B cell (primary cell): ENCODE measurements at regions not wholly inside any gene's neighbourhood (a gene's known extent, or its start where the extent isn't known, plus 50 kb on each side); places are given as distances from the start of the nearest gene placed in this dataset.

ENCODE experiments used
- EZH2 ChIP-seq: IDR thresholded peaks from 2 replicates; pipeline ENCODE4 v1.6.1; 2012; ENCODE audit warnings: borderline replicate concordance, low read depth, mild to moderate bottlenecking, moderate library complexity, low read length; ENCODE audit not compliant: insufficient read depth, poor library complexity, severe bottlenecking
- TF ChIP-seq, protein P1 (sequence below): fragments of 200-600 bp; IDR thresholded peaks from one replicate; pipeline ENCODE4 v1.8.0; 2022; ENCODE audit warnings: antibody characterized with exemption, mild to moderate bottlenecking

DNA sequence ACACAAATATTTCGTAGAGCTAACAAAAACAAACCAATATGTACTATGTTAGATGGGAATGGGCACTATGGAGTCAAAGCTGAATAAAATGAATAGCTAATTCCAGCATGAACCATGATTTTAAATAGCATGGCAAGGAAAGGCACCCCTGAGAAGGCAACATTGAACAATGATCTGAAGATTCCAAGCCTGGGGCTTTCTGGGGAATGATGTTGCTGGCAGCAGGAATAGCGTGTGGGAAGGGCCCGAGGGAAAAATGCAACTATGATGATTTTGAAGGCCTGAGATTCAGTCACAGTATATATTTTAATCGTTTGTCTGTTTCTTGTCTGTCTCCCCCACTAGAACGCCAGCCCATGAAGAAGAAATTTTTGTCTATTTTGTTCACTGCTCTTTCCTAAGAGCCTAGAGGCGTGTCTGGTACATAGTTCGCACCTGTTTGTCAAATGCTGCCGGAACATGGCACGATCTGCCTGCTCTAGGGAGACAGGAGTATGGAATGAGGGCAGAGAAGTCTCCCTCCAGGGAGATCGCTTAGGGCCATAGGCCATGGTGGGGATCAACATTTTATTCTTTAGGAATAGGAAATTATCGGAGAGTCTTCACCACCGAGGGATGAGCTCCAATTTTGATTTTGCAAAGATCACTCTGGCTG lies 84.8 kb upstream of the EYA2 start:
- TF ChIP-seq, protein P1, sequence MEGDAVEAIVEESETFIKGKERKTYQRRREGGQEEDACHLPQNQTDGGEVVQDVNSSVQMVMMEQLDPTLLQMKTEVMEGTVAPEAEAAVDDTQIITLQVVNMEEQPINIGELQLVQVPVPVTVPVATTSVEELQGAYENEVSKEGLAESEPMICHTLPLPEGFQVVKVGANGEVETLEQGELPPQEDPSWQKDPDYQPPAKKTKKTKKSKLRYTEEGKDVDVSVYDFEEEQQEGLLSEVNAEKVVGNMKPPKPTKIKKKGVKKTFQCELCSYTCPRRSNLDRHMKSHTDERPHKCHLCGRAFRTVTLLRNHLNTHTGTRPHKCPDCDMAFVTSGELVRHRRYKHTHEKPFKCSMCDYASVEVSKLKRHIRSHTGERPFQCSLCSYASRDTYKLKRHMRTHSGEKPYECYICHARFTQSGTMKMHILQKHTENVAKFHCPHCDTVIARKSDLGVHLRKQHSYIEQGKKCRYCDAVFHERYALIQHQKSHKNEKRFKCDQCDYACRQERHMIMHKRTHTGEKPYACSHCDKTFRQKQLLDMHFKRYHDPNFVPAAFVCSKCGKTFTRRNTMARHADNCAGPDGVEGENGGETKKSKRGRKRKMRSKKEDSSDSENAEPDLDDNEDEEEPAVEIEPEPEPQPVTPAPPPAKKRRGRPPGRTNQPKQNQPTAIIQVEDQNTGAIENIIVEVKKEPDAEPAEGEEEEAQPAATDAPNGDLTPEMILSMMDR: no peak
- TF ChIP-seq EZH2: no peak
